ENCODE measurements at regions not wholly inside any gene's neighbourhood (a gene's known extent, or its start where the extent isn't known, plus 50 kb on each side); places are given as distances from the start of the nearest gene placed in this dataset.

DNA sequence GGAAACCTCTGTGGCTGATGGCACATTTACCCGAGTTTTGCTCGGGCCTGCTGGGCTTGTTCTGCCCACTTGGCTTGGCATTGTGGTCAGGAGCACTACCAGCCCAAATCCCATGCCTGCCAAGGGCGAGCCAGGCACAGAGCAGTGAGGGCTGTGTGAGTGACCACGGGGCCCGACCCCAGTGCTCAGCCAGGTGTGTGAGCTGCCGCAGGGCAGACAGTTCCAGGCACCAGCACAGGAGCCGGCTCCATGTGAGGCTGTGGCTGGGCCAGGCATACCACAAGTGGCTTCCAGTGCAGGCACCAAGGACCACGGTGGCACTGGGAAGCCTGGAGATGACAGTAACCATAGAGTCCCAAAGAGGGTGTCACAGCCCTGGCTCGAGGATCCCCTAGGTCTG lies 1225.5 kb upstream of the GJE1 start:
- no peak for DNase-seq (ENCODE audit: low spot score)
- POLR2A ChIA-PET (ENCODE audit: low non-redundant PET) = interaction anchor here (0.7 kb wide), 2 partner anchors 466 to 1413 kb away, joined by 4 to 5 read pairs; no protein-coding TSS in a partner anchor
- Histone ChIP-seq H3K4me3 (ENCODE audit: low read depth, low read length, poor library complexity, severe bottlenecking) (no peak overlapping the region), H3K36me3 (ENCODE audit: insufficient read depth, low read length, poor library complexity, severe bottlenecking) (no peaks in the 10 kb centered on the region), H3K9me3 (ENCODE audit: low read depth, low read length, poor library complexity, severe bottlenecking) (no peaks in the 10 kb centered on the region), H3K4me1 (ENCODE audit: insufficient read depth, low read length, poor library complexity, severe bottlenecking) (no peaks in the 10 kb centered on the region), H3K27me3 (replicated peaks; ENCODE audit: insufficient read depth, low read depth, low read length, poor library complexity) (no peaks in the 10 kb centered on the region), H3K27ac (ENCODE audit: low read depth, low read length, poor library complexity, severe bottlenecking) (no peak overlapping the region)
- TF ChIP-seq, protein P1, sequence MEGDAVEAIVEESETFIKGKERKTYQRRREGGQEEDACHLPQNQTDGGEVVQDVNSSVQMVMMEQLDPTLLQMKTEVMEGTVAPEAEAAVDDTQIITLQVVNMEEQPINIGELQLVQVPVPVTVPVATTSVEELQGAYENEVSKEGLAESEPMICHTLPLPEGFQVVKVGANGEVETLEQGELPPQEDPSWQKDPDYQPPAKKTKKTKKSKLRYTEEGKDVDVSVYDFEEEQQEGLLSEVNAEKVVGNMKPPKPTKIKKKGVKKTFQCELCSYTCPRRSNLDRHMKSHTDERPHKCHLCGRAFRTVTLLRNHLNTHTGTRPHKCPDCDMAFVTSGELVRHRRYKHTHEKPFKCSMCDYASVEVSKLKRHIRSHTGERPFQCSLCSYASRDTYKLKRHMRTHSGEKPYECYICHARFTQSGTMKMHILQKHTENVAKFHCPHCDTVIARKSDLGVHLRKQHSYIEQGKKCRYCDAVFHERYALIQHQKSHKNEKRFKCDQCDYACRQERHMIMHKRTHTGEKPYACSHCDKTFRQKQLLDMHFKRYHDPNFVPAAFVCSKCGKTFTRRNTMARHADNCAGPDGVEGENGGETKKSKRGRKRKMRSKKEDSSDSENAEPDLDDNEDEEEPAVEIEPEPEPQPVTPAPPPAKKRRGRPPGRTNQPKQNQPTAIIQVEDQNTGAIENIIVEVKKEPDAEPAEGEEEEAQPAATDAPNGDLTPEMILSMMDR (conservative IDR thresholded peaks at IDR 0.05; ENCODE audit: low read depth, low read length) = no peak
- TF ChIP-seq EZH2 (IDR thresholded peaks at IDR 0.05; ENCODE audit: borderline replicate concordance, low read depth, low read length, poor library complexity, severe bottlenecking) = no peak
- no TSS peak for BruUV-seq (replicated peaks)
- intact Hi-C loops (cut with micrococcal nuclease; ENCODE audit: unreplicated experiment) = no loop called here
- CTCF ChIA-PET = no interaction called here

DNA sequence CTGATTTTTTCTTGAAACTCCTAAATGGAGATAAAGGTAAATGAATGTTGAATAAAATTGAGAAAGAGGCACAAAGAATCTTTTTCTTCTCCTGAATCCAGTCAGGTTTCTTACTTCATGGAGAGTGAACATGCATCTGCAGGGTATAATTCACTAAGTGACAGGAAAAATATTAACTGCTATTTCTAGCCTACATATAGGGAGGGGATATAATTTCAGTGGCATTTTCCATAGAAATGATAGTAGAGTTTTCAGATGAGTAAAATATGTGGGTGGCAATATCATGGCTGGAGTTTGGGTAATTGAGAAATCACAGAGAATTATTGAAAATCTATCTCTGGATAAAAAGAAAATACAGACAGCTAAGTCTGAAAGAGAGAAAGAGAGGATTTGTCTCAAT lies 1227.0 kb upstream of the GJE1 start:
- Histone ChIP-seq H3K27ac (ENCODE audit: low read depth, low read length, poor library complexity, severe bottlenecking) (no peak overlapping the region), H3K4me1 (ENCODE audit: insufficient read depth, low read length, poor library complexity, severe bottlenecking) (no peaks in the 10 kb centered on the region), H3K4me3 (ENCODE audit: low read depth, low read length, poor library complexity, severe bottlenecking) (no peak overlapping the region), H3K36me3 (ENCODE audit: insufficient read depth, low read length, poor library complexity, severe bottlenecking) (no peaks in the 10 kb centered on the region), H3K9me3 (ENCODE audit: low read depth, low read length, poor library complexity, severe bottlenecking) (peaks cover 10% of the 10 kb centered on the region), H3K27me3 (replicated peaks; ENCODE audit: insufficient read depth, low read depth, low read length, poor library complexity) (no peaks in the 10 kb centered on the region)
- BruUV-seq (replicated peaks) = no TSS peak
- TF ChIP-seq EZH2 (IDR thresholded peaks at IDR 0.05; ENCODE audit: borderline replicate concordance, low read depth, low read length, poor library complexity, severe bottlenecking) = no peak
- TF ChIP-seq, protein P1 (conservative IDR thresholded peaks at IDR 0.05; ENCODE audit: low read depth, low read length) = no peak
- ChIA-PET CTCF (no interaction called here), POLR2A (ENCODE audit: low non-redundant PET) (no interaction called here)
- no peak for DNase-seq (ENCODE audit: low spot score)
- intact Hi-C loops (cut with micrococcal nuclease; ENCODE audit: unreplicated experiment) = no loop called here

DNA sequence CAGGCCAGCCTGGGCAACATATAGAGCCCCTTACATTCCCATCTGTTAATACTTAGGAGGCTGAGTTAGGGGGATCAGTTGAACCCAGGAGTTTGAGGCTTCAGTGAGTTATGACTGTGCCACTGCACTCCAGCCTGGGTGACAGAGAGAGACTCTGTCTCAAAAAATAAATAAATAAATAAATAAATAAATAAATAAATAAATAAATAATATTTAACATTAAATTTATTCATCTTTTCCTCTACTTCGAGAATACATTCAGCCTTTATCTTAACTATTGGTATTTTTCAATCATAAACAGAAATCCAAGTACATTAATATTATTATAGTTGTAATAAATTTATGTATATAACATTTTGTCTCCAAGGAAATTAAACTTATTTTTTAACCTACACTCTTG lies 1227.7 kb upstream of the GJE1 start:
- no peaks in the 10 kb centered on the region for H3K36me3 ChIP-seq (ENCODE audit: insufficient read depth, low read length, poor library complexity, severe bottlenecking)
- no peaks in the 10 kb centered on the region for H3K4me1 ChIP-seq (ENCODE audit: insufficient read depth, low read length, poor library complexity, severe bottlenecking)
- H3K27me3 ChIP-seq (replicated peaks; ENCODE audit: insufficient read depth, low read depth, low read length, poor library complexity) = no peaks in the 10 kb centered on the region
- CTCF ChIA-PET = no interaction called here
- no TSS peak for BruUV-seq (replicated peaks)
- POLR2A ChIA-PET (ENCODE audit: low non-redundant PET) = no interaction called here
- no peak overlapping the region for H3K4me3 ChIP-seq (ENCODE audit: low read depth, low read length, poor library complexity, severe bottlenecking)
- H3K9me3 ChIP-seq (ENCODE audit: low read depth, low read length, poor library complexity, severe bottlenecking) = peaks cover 10% of the 10 kb centered on the region
- no peak for DNase-seq (ENCODE audit: low spot score)
- no peak overlapping the region for H3K27ac ChIP-seq (ENCODE audit: low read depth, low read length, poor library complexity, severe bottlenecking)
- intact Hi-C loops (cut with micrococcal nuclease; ENCODE audit: unreplicated experiment) = no loop called here
- TF ChIP-seq, protein P1 (conservative IDR thresholded peaks at IDR 0.05; ENCODE audit: low read depth, low read length) = no peak
- TF ChIP-seq EZH2 (IDR thresholded peaks at IDR 0.05; ENCODE audit: borderline replicate concordance, low read depth, low read length, poor library complexity, severe bottlenecking) = no peak

All from A673 (cell line).